Kidney tubule cell (primary cell): ENCODE measurements at regions not wholly inside any gene's neighbourhood (a gene's known extent, or its start where the extent isn't known, plus 50 kb on each side); places are given as distances from the start of the nearest gene placed in this dataset.
A peak's percentile ranks its signal among the peaks of the same experiment; 100 is the strongest.
"Not testable (repeated sequence)": the region's sequence is repeated elsewhere in the genome, so short reads cannot be mapped to it uniquely, and the experiment has no call there.

Experiments used
- DNase-seq: peaks from one replicate; pipeline ENCODE4 v3.0.0-alpha.2; 2018; ENCODE audit warnings: low spot score

DNA sequence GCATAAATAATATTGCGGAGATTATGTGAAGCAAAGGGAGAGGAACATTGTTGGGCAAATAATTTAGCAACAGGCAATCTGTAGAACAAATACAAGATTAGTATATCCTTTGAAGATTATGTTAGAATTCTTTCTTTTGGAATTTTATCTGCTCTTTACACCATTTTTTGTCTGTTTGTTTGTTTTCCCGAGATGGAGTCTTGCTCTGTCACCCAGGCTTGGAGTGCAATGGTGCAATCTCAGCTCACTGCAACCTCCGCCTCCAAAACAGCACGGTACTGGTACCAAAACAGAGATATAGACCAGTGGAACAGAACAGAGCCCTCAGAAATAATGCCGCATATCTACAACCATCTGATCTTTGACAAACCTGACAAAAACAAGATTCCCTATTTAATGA is 250.3 kb downstream of the FSIP2 start:
- DNase-seq, result not testable (repeated sequence)

DNA sequence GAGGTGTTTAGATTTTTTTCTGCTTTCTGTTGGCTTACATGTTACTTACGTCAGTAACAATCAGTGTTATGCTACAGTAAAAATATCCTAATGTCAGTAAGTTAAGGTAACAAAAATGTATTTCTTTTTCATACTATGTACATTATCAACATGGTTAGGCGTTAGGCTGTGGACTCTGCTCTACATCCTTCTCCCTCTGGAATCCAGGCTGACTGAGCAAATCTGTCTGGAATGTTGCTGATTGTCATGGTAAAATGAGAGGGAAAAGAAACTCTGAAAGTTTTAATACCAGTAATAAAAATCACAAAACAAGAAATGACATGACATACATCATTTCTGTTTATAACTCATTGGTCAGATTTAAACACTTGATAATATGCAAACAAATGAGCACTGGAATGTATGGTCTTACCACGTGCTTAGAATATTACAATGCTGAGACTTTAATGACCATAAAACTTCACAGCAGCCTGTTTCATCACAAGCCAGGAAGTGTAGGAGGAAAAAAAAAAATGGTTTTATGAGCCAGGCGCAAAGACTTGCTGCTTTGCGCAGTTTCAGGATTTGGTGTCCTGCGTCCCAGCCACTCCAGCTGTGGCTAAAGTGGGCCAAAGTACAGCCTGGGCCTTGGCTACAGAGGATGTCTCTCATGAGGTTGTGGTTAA is 252.4 kb downstream of the FSIP2 start:
- no peak for DNase-seq

DNA sequence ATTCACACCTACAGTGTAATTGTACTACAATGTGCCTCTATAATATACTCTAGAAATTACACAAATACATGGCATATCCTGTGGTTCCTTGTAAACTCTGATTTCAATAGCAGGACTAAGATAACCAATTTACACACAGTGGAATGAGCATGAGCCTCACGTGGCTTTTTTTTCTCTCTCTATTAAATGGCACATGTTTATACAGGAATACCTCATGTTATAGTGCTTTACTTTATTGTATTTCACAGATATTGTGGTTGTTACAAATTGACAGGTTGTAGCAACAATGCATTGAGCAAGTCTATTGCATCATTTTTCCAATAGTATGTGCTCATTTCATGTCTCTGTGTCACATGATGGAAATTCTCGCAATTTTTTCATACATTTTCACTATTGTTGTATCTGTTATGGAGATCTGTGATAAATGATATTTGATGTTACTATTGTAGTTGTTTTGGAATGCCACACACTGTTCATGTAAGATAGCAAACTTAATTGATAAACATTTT is 260.0 kb downstream of the FSIP2 start:
- DNase-seq, result no peak

DNA sequence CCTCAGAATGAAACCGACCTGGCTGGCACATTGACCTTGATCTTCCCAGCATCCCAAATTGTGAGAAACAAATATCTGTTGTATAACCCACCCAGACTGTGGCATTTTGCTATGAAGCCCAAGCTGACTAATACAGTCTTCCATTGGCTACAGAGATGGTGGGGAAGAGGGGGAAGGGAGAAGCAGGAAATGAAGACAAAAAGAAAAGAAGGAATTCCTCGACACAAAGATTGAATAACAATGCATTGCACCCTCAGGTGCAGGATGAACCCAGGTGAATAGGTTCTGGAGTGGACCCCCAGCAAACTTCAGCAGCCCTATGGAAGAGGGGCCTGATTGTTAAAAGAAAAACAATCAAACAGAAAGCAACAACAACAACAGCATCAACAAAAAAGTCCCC is 270.7 kb downstream of the FSIP2 start:
- no peak for DNase-seq

DNA sequence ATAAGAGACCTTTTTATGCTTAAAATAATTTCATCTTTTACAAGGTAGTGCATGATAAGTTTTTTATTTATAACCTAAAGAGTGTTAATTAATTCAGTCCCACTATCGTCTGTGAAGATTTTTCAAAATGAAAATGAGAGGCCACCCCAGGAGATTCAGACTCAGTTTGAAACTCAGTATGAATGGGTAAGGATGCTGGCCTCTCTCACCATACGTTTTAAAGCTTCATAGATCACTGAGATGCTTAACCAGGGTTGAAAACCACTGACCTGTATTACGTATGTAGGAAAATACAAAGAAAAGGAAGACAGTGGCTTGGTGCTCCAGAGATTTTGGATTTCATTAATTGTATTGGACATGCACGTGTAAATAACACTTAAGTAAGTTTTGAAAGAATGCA is 278.7 kb downstream of the FSIP2 start:
- no peak for DNase-seq

DNA sequence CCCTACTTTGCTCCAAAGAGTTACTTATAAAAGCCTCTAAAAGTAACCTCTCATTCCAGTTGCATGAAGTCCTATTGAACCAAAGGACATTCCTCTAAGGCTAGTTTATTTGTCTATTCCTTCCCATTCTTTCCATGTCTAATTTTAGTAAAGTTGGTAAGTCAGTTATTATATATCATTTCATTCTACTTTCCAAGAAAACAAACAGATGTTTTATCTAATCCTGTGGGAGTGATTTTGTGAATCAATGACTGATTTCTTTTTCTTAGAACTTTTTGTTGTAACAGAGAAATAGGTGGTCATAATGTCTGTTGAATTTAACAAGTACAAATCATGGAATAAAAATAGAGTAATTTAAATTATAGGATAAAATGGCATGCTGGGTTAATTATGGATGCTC is 286.3 kb downstream of the FSIP2 start:
- DNase-seq, result no peak

DNA sequence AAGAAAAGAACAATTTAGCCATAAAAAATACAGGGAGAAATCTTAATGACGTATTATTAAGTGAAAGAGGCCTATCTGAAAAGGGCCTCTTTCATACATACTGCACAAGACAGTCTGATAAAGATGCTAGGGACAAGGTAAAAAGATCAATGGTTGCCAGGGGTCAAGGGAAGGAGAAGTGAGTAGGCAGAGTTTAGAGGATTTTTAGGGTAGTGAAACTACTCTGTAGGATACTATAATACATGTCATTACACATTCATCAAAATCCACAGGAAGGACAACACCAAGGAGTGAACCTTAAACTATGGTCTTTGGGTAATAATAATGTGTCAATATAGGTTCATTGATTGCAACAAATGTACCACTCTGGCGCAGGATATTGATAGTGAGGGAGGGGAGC is 289.3 kb downstream of the FSIP2 start:
- DNase-seq, result no peak

DNA sequence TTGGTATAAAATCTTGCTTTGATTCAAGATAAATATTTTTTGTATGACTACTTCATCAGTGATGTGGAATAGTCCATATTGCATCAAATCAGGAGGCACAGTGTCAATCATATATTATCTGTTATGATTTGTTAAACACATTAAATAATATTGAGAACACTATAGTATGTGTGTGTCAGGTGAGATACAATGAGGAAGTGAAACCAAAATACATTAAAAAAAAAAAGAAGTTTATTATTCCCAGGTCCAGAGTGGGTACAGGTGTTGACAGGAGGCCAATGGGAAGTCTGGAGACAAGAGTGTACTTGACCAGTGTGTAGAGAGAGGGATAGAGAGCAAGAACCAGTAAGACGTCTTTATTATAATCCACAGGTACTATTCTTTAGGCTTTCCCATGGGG is 292.6 kb downstream of the FSIP2 start:
- DNase-seq, result no peak

GRCh38 chr2:186032102-186032738 is 293.6 kb downstream of the FSIP2 start:
- DNase-seq, result no peak

- no peak for DNase-seq
These were observed 294.3 kb downstream of the FSIP2 start for GRCh38 chr2:186032930-186033329.

GRCh38 chr2:186033541-186033940 is 294.9 kb downstream of the FSIP2 start:
- DNase-seq, result no peak

DNA sequence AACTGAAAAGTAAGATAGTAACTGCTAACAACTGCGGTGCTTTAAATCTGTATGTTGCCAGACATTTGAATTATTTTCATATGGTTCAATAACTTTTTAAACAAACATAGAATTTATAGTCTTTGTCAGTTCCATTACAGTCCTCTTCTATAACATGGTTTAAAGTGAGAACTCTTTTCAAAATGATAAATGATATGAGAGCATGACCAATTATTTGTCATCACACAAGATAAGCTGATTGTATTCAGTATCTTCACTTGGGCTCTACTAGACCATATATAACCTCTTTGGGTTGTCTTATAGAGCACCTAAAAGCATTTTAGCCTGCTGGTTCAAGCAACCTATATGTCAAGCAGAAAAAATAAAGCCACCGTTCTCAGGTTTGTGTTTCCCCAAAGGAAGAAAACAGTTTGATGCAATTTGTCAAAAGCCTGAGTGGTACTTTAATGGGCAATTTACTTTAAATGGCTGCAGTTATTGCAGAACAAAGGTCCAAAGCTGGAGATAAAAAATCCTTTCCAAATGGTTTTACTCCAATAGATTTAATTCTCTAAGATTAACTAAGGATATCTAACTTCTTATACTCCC is 298.4 kb downstream of the FSIP2 start:
- DNase-seq, result no peak

GRCh38 chr2:186042207-186043028 is 303.8 kb downstream of the FSIP2 start:
- no peak for DNase-seq

- DNase-seq, result no peak
These were observed 306.2 kb downstream of the FSIP2 start for GRCh38 chr2:186044761-186045160.

GRCh38 chr2:186052930-186053329 is 314.3 kb downstream of the FSIP2 start:
- DNase-seq, result no peak

- DNase-seq, result no peak
These were observed 320.0 kb downstream of the FSIP2 start for GRCh38 chr2:186058614-186059013.

GRCh38 chr2:186059096-186059495 is 320.5 kb downstream of the FSIP2 start:
- no peak for DNase-seq

GRCh38 chr2:186060744-186061440 is 322.3 kb downstream of the FSIP2 start:
- DNase-seq, result no peak

GRCh38 chr2:186064507-186064906 is 325.9 kb downstream of the FSIP2 start:
- no peak for DNase-seq

GRCh38 chr2:186065491-186065890 is 326.9 kb downstream of the FSIP2 start:
- DNase-seq, result peak; percentile 42

DNA sequence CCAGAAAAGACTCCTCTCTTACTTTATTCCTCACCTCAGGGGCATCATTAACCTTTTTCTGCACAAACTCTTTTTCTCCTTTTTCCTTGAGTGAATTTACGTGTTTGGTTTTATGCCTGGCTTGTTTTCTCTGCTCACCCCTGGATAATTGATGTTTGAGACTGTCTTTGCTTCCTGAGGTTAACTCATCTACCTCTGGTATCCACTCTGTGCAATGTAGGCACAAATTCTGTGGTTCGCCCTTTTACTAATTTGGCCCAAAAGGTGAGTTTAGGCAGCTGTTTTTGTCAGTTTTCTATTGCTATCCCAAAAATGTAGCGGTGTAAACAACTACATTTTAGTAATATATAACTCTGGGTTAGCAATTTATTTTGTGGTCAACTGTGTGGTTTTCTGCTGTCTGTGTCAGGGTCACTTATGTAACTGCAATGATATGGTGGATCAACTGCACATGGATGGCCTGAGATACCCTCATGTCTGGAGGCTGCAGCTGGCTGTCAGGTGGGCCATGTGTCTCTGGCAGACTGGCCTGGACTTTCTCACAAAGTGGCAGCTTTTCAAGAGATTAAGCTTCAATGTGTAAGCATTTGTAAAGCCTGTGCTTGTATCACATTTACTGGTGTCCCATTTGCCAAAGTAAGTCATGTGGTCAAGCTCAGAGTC is 329.7 kb downstream of the FSIP2 start:
- peak; percentile 30 for DNase-seq
